ENCODE measurements at regions not wholly inside any gene's neighbourhood (a gene's known extent, or its start where the extent isn't known, plus 50 kb on each side); places are given as distances from the start of the nearest gene placed in this dataset.

- TF ChIP-seq, protein P1, sequence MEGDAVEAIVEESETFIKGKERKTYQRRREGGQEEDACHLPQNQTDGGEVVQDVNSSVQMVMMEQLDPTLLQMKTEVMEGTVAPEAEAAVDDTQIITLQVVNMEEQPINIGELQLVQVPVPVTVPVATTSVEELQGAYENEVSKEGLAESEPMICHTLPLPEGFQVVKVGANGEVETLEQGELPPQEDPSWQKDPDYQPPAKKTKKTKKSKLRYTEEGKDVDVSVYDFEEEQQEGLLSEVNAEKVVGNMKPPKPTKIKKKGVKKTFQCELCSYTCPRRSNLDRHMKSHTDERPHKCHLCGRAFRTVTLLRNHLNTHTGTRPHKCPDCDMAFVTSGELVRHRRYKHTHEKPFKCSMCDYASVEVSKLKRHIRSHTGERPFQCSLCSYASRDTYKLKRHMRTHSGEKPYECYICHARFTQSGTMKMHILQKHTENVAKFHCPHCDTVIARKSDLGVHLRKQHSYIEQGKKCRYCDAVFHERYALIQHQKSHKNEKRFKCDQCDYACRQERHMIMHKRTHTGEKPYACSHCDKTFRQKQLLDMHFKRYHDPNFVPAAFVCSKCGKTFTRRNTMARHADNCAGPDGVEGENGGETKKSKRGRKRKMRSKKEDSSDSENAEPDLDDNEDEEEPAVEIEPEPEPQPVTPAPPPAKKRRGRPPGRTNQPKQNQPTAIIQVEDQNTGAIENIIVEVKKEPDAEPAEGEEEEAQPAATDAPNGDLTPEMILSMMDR (IDR thresholded peaks at IDR 0.05; ENCODE audit: low read depth, low read length, poor library complexity, severe bottlenecking), result no peak
- no peak for TF ChIP-seq EZH2phosphoT487 (IDR thresholded peaks at IDR 0.05; ENCODE audit: borderline replicate concordance, low read length)
These were observed 87.9 kb upstream of the GCFC2 start for GRCh38 chr2:75798569-75798968.
